HG03565 (cell line): ENCODE measurements at regions not wholly inside any gene's neighbourhood (a gene's known extent, or its start where the extent isn't known, plus 50 kb on each side); places are given as distances from the start of the nearest gene placed in this dataset.

Experiments
- ATAC-seq: cut with Tn5 transposase; IDR thresholded peaks from one replicate; pipeline ENCODE4 v1.9.1; 2021; ENCODE audit warnings: mild to moderate bottlenecking, moderate library complexity; ENCODE audit not compliant: unreplicated experiment

- no peak for ATAC-seq
Observed at GRCh38 chr4:147303873-147304229, 177.0 kb upstream of the EDNRA start.

GRCh38 chr4:147307896-147308674 is 172.8 kb upstream of the EDNRA start:
- no peak for ATAC-seq

- no peak for ATAC-seq
Observed at GRCh38 chr4:147309434-147309833, 171.5 kb upstream of the EDNRA start.

GRCh38 chr4:147310312-147310711 is 170.6 kb upstream of the EDNRA start:
- ATAC-seq, result no peak

GRCh38 chr4:147311956-147312355 is 168.9 kb upstream of the EDNRA start:
- no peak for ATAC-seq

GRCh38 chr4:147312376-147313046 is 168.4 kb upstream of the EDNRA start:
- ATAC-seq, result no peak

- ATAC-seq, result no peak
Observed at GRCh38 chr4:147313108-147313507, 167.8 kb upstream of the EDNRA start.

GRCh38 chr4:147318586-147318985 is 162.3 kb upstream of the EDNRA start:
- no peak for ATAC-seq

- ATAC-seq, result no peak
Observed at GRCh38 chr4:147325571-147325981, 155.3 kb upstream of the EDNRA start.

- ATAC-seq, result no peak
Observed at GRCh38 chr4:147326591-147326990, 154.3 kb upstream of the EDNRA start.

- ATAC-seq, result no peak
Observed at GRCh38 chr4:147327322-147327721, 153.6 kb upstream of the EDNRA start.

GRCh38 chr4:147328189-147328588 is 152.7 kb upstream of the EDNRA start:
- ATAC-seq, result no peak

GRCh38 chr4:147328756-147329446 is 152.0 kb upstream of the EDNRA start:
- ATAC-seq, result no peak

- no peak for ATAC-seq
Observed at GRCh38 chr4:147332091-147332490, 148.8 kb upstream of the EDNRA start.

GRCh38 chr4:147334478-147334877 is 146.4 kb upstream of the EDNRA start:
- ATAC-seq, result no peak

- no peak for ATAC-seq
Observed at GRCh38 chr4:147335183-147335582, 145.7 kb upstream of the EDNRA start.

GRCh38 chr4:147336252-147336651 is 144.6 kb upstream of the EDNRA start:
- ATAC-seq, result no peak

GRCh38 chr4:147339100-147339499 is 141.8 kb upstream of the EDNRA start:
- no peak for ATAC-seq

- no peak for ATAC-seq
Observed at GRCh38 chr4:147340111-147340510, 140.8 kb upstream of the EDNRA start.

GRCh38 chr4:147340591-147341120 is 140.2 kb upstream of the EDNRA start:
- peak; percentile 48 for ATAC-seq

GRCh38 chr4:147343692-147344091 is 137.2 kb upstream of the EDNRA start:
- no peak for ATAC-seq

- ATAC-seq, result no peak
Observed at GRCh38 chr4:147345662-147346061, 135.2 kb upstream of the EDNRA start.
